K562 (cell line): ENCODE measurements at regions not wholly inside any gene's neighbourhood (a gene's known extent, or its start where the extent isn't known, plus 50 kb on each side); places are given as distances from the start of the nearest gene placed in this dataset.

Source experiments
- ATAC-seq: fragments of 200-7000 bp; cut with Tn5 transposase; 3 replicates; pipeline ENCODE4 v1.9.1; 2020; ENCODE audit warnings: moderate library complexity
- BruUV-seq: library from RNA; stranded (reverse); fragments of 400-500 nt; replicated peaks from 2 replicates; lab custom pipeline; 2021; lab: Mats Ljungman, UMichigan
- CTCF ChIA-PET: fragments of 300-600 bp; formaldehyde crosslinking; extraction: SDS; loops from one replicate; lab custom pipeline; 2021; ENCODE audit warnings: low intra/inter-chr PET ratio; lab: Yijun Ruan, JAX
- POLR2A ChIA-PET: fragments of 300-600, 350-650 bp; sonication (Branson Sonifier 250); formaldehyde crosslinking; extraction: SDS; loops from one replicate; lab custom pipeline; 2021; ENCODE audit warnings: antibody characterized with exemption, inconsistent platforms; lab: Yijun Ruan, JAX
- DNase-seq, 4 experiments: peaks; one replicate each; pipeline versions ENCODE4 v3.0.0 to v3.0.0-alpha.2; 2011 to 2018; ENCODE audit warnings: low spot score in 3 of 4, mixed read lengths in 3 of 4; ENCODE audit errors: extremely low read depth in 1 of 4
- FAIRE-seq: peaks from 2 replicates; lab custom pipeline; 2011; peaks lifted over from hg19 to GRCh38; lab: Jason Lieb, UNC
- H2AFZ ChIP-seq: 2 replicates; pipeline ENCODE4 v1.6.0; 2011; ENCODE audit warnings: low read depth, low read length, control low read depth, inconsistent platforms
- H3K27ac ChIP-seq: fragments of 200-600 bp; 3 replicates; pipeline ENCODE4 v1.8.0; 2011; ENCODE audit warnings: low read depth, mild to moderate bottlenecking, control low read depth, inconsistent platforms, low read length, moderate library complexity, mixed read lengths; ENCODE audit errors: extremely low read depth
- H3K27me3 ChIP-seq, 2 experiments: fragments of 300-600 bp in 1 of 2; 2 replicates in 1 of 2; 3 replicates in 1 of 2; pipeline versions ENCODE4 v1.6.0 to v1.8.0; 2011; ENCODE audit warnings: inconsistent platforms in 2 of 2, low read length in 2 of 2, mild to moderate bottlenecking in 1 of 2, mixed read lengths in 1 of 2, moderate library complexity in 1 of 2; ENCODE audit not compliant: control insufficient read depth in 2 of 2, insufficient read depth in 2 of 2
- H3K36me3 ChIP-seq: fragments of 300-600 bp; 3 replicates; pipeline ENCODE4 v1.8.0; 2011; ENCODE audit warnings: mild to moderate bottlenecking, low read length, inconsistent platforms; ENCODE audit not compliant: control insufficient read depth, insufficient read depth
- H3K4me1 ChIP-seq, 2 experiments: fragments of 200-600 bp in 1 of 2; replicated peaks in 1 of 2; 2 replicates in 1 of 2; 3 replicates in 1 of 2; pipeline versions ENCODE4 v1.5.1 to v1.8.0; 2011; ENCODE audit warnings: inconsistent platforms in 2 of 2, low read length in 2 of 2, mild to moderate bottlenecking in 1 of 2, mixed read lengths in 1 of 2, moderate library complexity in 1 of 2; ENCODE audit not compliant: control insufficient read depth in 2 of 2, insufficient read depth in 2 of 2
- H3K4me2 ChIP-seq: 2 replicates; pipeline ENCODE4 v1.6.1; 2011; ENCODE audit warnings: low read length, control low read depth, inconsistent platforms, mixed read lengths; ENCODE audit not compliant: insufficient read depth
- H3K4me3 ChIP-seq: fragments of 200-600 bp; sonication (generic), shearing (Covaris generic); 2 replicates; pipeline ENCODE4 v1.5.1; 2016; ENCODE audit warnings: control low read depth, inconsistent platforms
- H3K79me2 ChIP-seq: fragments of 200-600 bp; 3 replicates; pipeline ENCODE4 v1.8.0; 2011; ENCODE audit warnings: low read length, inconsistent platforms; ENCODE audit not compliant: control insufficient read depth, insufficient read depth
- H3K9ac ChIP-seq, 2 experiments: 2 replicates each; pipeline versions ENCODE4 v1.6.0 to v1.6.1; 2011; ENCODE audit warnings: low read depth in 2 of 2, low read length in 2 of 2, control low read depth in 1 of 2, inconsistent platforms in 1 of 2, mild to moderate bottlenecking in 1 of 2, mixed read lengths in 1 of 2; ENCODE audit not compliant: insufficient read depth in 1 of 2
- H3K9me1 ChIP-seq: one replicate; pipeline ENCODE4 v1.6.0; 2011; ENCODE audit warnings: inconsistent platforms, mild to moderate bottlenecking, low read length, moderate library complexity; ENCODE audit not compliant: control insufficient read depth, insufficient read depth
- H3K9me3 ChIP-seq: replicated peaks from 2 replicates; pipeline ENCODE4 v1.5.1; 2011; ENCODE audit warnings: low read depth, low read length, inconsistent platforms; ENCODE audit not compliant: control insufficient read depth, insufficient read depth
- H4K20me1 ChIP-seq: replicated peaks from 2 replicates; pipeline ENCODE4 v1.6.1; 2011; ENCODE audit warnings: low read length, inconsistent platforms, mixed read lengths; ENCODE audit not compliant: control insufficient read depth, insufficient read depth
- CTCF ChIP-seq, 3 experiments: IDR thresholded peaks in 2 of 3; conservative IDR thresholded peaks in 1 of 3; 2 replicates each; pipeline ENCODE4 v1.5.1; 2011 to 2012; ENCODE audit warnings: low read length in 3 of 3, mild to moderate bottlenecking in 3 of 3, control low read depth in 2 of 3, improper control_type of control experiment in 1 of 3, inconsistent platforms in 1 of 3, low read depth in 1 of 3, mixed read lengths in 1 of 3, moderate library complexity in 1 of 3; ENCODE audit not compliant: insufficient read depth in 2 of 3
- DMBX1 ChIP-seq: fragments of 250-450 bp; sonication (Bioruptor Pico); IDR thresholded peaks from 2 replicates; pipeline ENCODE4 v1.8.0; 2022; ENCODE audit warnings: inconsistent platforms, mild to moderate bottlenecking, moderate library complexity, borderline replicate concordance
- FOXP1 ChIP-seq: sonication (generic); formaldehyde crosslinking; IDR thresholded peaks from 2 replicates; pipeline ENCODE4 v1.8.0; 2022; ENCODE audit warnings: mild to moderate bottlenecking, missing genetic modification reagents
- KDM2B ChIP-seq: fragments of 250-450 bp; sonication (Bioruptor Pico); IDR thresholded peaks from 2 replicates; pipeline ENCODE4 v1.8.0; 2021; ENCODE audit warnings: mild to moderate bottlenecking, moderate library complexity
- MNT ChIP-seq, 2 experiments: fragments of 450-650 bp; conservative IDR thresholded peaks; 2 replicates each; pipeline ENCODE4 v1.6.1; 2017; ENCODE audit warnings: mild to moderate bottlenecking in 2 of 2, moderate library complexity in 2 of 2
- NFATC3 ChIP-seq: fragments of 450-650 bp; IDR thresholded peaks from 2 replicates; pipeline ENCODE4 v1.6.1; 2017; ENCODE audit warnings: mild to moderate bottlenecking
- POLR3G ChIP-seq: IDR thresholded peaks from 2 replicates; pipeline ENCODE4 v1.6.1; 2011; ENCODE audit not compliant: insufficient read length, insufficient replicate concordance; ENCODE audit errors: extremely low read depth
- RAD51 ChIP-seq: fragments of 450-650 bp; IDR thresholded peaks from 2 replicates; pipeline ENCODE4 v1.7.1; 2016; ENCODE audit warnings: low read depth, mild to moderate bottlenecking, borderline replicate concordance
- UBTF ChIP-seq, 2 experiments: IDR thresholded peaks; 2 replicates each; pipeline ENCODE4 v1.6.1; 2012; ENCODE audit warnings: improper control_type of control experiment in 2 of 2, low read depth in 2 of 2, low read length in 2 of 2, borderline replicate concordance in 1 of 2
- ZNF134 ChIP-seq: fragments of 250-450 bp; sonication (Bioruptor Pico); conservative IDR thresholded peaks from 2 replicates; pipeline ENCODE4 v1.4.0; 2020
- ZNF780A ChIP-seq: fragments of 250-450 bp; sonication (Bioruptor Pico); IDR thresholded peaks from 2 replicates; pipeline ENCODE4 v1.5.0; 2021; ENCODE audit warnings: mild to moderate bottlenecking
- WGBS: fragments of 100-300 bp; shearing (Covaris generic); methylation state at CpG from one replicate; pipeline ENCODE4 v1.1.6; 2016; ENCODE audit warnings: low coverage, mixed read lengths; ENCODE audit not compliant: insufficient coverage; ENCODE audit errors: missing lambda C conversion rate; 5-methylcytosine and 5-hydroxymethylcytosine counted together
- in situ Hi-C: fragments of 300-500 bp; cut with MboI; formaldehyde crosslinking; loops from 4 replicates; pipeline ENCODE4 v1.15.0; 2018; ENCODE audit warnings: inconsistent platforms, mixed read lengths
- intact Hi-C: fragments of 100-400 bp; cut with micrococcal nuclease; formaldehyde crosslinking; loops from 2 replicates; pipeline ENCODE4 v1.14.2; 2022
- TF ChIP-seq, protein P1 (sequence below): fragments of 450-650 bp; formaldehyde crosslinking; IDR thresholded peaks from 2 replicates; pipeline ENCODE4 v1.4.0; 2020; ENCODE audit warnings: mild to moderate bottlenecking, mixed read lengths
- TF ChIP-seq, protein P2 (sequence below): fragments of 450-650 bp; formaldehyde crosslinking; IDR thresholded peaks from 2 replicates; pipeline ENCODE4 v1.4.0; 2022; ENCODE audit warnings: mild to moderate bottlenecking, moderate library complexity

DNA sequence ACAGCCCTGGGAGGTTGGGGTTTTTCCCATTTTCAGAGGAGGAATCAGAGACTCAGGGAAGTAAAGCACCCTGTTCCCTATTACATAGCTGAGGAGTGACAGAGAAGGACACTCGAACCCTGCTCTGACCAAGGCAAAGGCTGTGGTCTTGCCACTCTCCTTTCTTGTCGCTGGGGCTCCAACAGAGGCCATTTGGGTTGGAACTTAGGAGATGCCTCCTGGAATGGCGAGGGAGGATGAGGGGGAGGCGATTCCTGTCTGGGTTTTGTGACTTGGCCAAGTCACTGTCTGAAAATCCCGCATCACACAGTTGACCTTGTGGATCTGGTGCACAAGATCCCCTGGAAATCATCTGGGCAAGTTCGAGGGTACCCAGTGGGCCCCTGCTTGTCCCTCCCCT, 64.0 kb upstream of the HAND1 start (continued):
- TF ChIP-seq ZNF780A (CRISPR knock-in tag) = no peak
- TF ChIP-seq, protein P1, sequence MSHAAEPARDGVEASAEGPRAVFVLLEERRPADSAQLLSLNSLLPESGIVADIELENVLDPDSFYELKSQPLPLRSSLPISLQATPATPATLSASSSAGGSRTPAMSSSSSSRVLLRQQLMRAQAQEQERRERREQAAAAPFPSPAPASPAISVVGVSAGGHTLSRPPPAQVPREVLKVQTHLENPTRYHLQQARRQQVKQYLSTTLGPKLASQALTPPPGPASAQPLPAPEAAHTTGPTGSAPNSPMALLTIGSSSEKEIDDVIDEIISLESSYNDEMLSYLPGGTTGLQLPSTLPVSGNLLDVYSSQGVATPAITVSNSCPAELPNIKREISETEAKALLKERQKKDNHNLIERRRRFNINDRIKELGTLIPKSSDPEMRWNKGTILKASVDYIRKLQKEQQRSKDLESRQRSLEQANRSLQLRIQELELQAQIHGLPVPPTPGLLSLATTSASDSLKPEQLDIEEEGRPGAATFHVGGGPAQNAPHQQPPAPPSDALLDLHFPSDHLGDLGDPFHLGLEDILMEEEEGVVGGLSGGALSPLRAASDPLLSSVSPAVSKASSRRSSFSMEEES (CRISPR knock-in tag) = no peak
- no peak for TF ChIP-seq NFATC3
- TF ChIP-seq ZNF134 = no peak

DNA sequence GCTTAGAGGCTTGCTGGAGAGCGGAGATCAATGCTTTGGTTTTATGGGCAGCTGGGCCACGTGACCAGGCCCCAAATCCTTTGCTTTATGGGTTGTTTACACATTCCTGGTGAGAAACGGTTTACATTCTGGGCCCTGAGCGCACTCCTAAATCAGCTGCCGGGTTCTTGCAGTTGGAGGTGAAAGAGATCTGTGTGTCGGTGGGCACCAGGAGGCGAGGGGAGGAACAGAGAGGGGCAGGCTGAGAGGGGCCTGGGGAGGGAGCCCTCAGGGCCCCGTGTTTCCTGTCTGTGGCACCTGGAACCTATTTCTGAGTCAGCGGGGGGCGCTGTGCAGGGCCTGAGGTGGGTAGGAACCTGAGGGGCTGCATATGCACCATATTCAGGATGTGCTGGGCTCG, 63.5 kb upstream of the HAND1 start:
- H2AFZ ChIP-seq = no peak overlapping the region
- H3K4me1 ChIP-seq = no peaks in the 10 kb centered on the region
- H4K20me1 ChIP-seq = no peaks in the 10 kb centered on the region; the same call in 1 of the 2 replicates
- ChIA-PET POLR2A (interaction anchor here (0.6 kb wide), 1 partner anchor 592 kb away, joined by 3 read pairs; no protein-coding TSS in a partner anchor), CTCF (no interaction called here)
- FAIRE-seq = no peak
- H3K9ac ChIP-seq = no peak overlapping the region
- H3K9me1 ChIP-seq = no peaks in the 10 kb centered on the region
- BruUV-seq = no TSS peak
- H3K27ac ChIP-seq = no peak overlapping the region
- H3K4me2 ChIP-seq = no peak overlapping the region
- ATAC-seq = peak; percentile 64
- intact Hi-C loops = no loop called here
- no peak for DNase-seq
- peaks cover 29 to 43% of the 10 kb centered on the region in 2 experiments for H3K27me3 ChIP-seq
- H3K79me2 ChIP-seq = no peaks in the 10 kb centered on the region
- H3K36me3 ChIP-seq = no peaks in the 10 kb centered on the region
- H3K9me3 ChIP-seq = no peaks in the 10 kb centered on the region
- 0% methylated on average over 10 of the region's 11 CpGs for WGBS
- in situ Hi-C loops = no loop called here
- H3K4me3 ChIP-seq = no peak overlapping the region
- TF ChIP-seq UBTF (IDR thresholded peaks at IDR 0.05; ENCODE audit: borderline replicate concordance in 1 of 2, low read depth in 2 of 2, low read length in 2 of 2) (no peak), CTCF (IDR thresholded peaks at IDR 0.05 in 2 of 3, conservative IDR thresholded peaks at IDR 0.05 in 1 of 3; ENCODE audit: insufficient read depth in 2 of 3, low read depth in 1 of 3, low read length in 3 of 3) (0 out of 6 replicates have a peak, but pooled peaks of 1 of the 3 experiments have one; percentile 6), KDM2B (CRISPR knock-in tag) (no peak), POLR3G (no peak), MNT (conservative IDR thresholded peaks at IDR 0.05) (no peak), RAD51 (peak; percentile 44; the same call in 1 of the 2 replicates), FOXP1 (CRISPR knock-in tag) (no peak), DMBX1 (no peak)
- TF ChIP-seq, protein P2, sequence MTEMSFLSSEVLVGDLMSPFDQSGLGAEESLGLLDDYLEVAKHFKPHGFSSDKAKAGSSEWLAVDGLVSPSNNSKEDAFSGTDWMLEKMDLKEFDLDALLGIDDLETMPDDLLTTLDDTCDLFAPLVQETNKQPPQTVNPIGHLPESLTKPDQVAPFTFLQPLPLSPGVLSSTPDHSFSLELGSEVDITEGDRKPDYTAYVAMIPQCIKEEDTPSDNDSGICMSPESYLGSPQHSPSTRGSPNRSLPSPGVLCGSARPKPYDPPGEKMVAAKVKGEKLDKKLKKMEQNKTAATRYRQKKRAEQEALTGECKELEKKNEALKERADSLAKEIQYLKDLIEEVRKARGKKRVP (CRISPR knock-in tag) = no peak
